OCI-LY1 (cell line): ENCODE measurements at regions not wholly inside any gene's neighbourhood (a gene's known extent, or its start where the extent isn't known, plus 50 kb on each side); places are given as distances from the start of the nearest gene placed in this dataset.

Source experiments
- EZH2 ChIP-seq: fragments of 200-600 bp; sonication (generic), shearing (Covaris generic); IDR thresholded peaks from 2 replicates; pipeline ENCODE4 v1.8.0; 2017; ENCODE audit warnings: borderline replicate concordance, mixed run types, mild to moderate bottlenecking, antibody characterized with exemption, low read length, moderate library complexity, mixed read lengths
- TF ChIP-seq, protein P1 (sequence below): fragments of 200-600 bp; sonication (generic), shearing (Covaris generic); IDR thresholded peaks from 2 replicates; pipeline ENCODE4 v1.5.1; 2017; ENCODE audit warnings: mild to moderate bottlenecking, antibody characterized with exemption, low read length, moderate library complexity, mixed read lengths

DNA sequence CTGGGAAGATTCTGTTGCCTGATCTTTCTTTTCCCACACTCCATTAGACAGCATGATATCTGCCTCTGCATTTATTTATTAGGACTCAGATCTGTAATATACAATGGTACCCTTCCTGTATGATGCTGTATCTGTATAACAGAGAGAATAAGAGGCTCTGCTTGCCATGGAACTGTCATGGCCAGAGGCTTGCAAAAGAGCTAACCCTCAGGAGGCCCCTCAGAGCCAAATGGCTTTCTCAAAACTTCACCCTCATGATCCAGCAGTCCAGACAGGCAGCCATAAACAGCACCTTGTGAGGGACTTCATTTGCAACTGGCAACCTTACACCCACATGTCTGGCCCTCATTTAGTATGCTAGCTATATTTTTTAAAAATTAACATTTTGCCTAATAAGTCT, 57.6 kb downstream of the TMEM30B start:
- TF ChIP-seq, protein P1, sequence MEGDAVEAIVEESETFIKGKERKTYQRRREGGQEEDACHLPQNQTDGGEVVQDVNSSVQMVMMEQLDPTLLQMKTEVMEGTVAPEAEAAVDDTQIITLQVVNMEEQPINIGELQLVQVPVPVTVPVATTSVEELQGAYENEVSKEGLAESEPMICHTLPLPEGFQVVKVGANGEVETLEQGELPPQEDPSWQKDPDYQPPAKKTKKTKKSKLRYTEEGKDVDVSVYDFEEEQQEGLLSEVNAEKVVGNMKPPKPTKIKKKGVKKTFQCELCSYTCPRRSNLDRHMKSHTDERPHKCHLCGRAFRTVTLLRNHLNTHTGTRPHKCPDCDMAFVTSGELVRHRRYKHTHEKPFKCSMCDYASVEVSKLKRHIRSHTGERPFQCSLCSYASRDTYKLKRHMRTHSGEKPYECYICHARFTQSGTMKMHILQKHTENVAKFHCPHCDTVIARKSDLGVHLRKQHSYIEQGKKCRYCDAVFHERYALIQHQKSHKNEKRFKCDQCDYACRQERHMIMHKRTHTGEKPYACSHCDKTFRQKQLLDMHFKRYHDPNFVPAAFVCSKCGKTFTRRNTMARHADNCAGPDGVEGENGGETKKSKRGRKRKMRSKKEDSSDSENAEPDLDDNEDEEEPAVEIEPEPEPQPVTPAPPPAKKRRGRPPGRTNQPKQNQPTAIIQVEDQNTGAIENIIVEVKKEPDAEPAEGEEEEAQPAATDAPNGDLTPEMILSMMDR: no peak
- TF ChIP-seq EZH2: no peak
